Erythroblast (primary cell): ENCODE measurements at regions not wholly inside any gene's neighbourhood (a gene's known extent, or its start where the extent isn't known, plus 50 kb on each side); places are given as distances from the start of the nearest gene placed in this dataset.

Experiments
- GATA1 ChIP-seq: IDR thresholded peaks from 2 replicates; pipeline ENCODE4 v1.6.1; 2011; ENCODE audit warnings: low read depth, mild to moderate bottlenecking, control low read depth, low read length, moderate library complexity
- POLR2A ChIP-seq: IDR thresholded peaks from 2 replicates; pipeline ENCODE4 v1.6.1; 2011; ENCODE audit warnings: mild to moderate bottlenecking, low read length

GRCh38 chr2:20536619-20537422 lies 89.9 kb downstream of the RHOB start:
- no peak for TF ChIP-seq POLR2A
- no peak for TF ChIP-seq GATA1
